ENCODE measurements at regions not wholly inside any gene's neighbourhood (a gene's known extent, or its start where the extent isn't known, plus 50 kb on each side); places are given as distances from the start of the nearest gene placed in this dataset.

DNA sequence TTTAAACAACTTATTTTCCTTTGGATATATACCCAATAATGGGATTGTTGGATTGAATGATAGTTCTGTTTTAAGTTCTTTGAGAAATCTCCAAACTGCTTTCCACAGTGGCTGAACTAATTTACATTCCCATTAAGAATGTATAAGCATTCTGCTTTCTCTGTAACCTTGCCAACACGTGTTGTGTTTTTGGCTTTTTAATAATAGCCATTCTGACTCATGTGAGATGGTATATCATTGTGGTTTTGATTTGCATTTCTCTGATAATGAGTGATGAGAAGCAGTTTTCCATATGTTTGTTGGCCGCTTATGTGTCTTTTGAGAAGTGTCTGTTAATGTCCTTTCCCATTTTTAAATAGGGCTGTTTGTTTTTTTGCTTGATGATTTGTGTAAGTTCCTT lies 155.6 kb upstream of the PITX2 start:
- DNase-seq (ENCODE audit: low read depth in 3 of 3), result no peak

DNA sequence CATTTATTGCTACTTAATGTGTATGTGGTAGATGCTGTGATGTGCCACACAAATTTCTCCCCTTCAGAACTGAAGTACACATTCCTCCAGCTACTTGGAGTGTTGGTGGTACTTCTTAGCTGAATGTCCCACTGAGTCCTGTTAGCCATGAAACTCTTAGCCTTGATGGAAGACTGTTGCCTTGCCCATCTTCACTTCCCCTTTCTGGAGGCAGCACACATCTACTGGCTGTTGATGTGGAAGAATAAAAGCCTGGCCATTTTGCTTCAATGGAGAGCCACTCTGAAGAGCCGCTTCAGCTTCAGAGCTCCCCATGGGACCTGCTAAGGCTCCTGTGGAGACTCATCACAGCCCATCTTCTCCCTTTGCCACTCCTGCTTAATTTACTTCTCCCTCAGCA lies 157.7 kb upstream of the PITX2 start:
- no peak for DNase-seq (ENCODE audit: low read depth in 3 of 3)

DNA sequence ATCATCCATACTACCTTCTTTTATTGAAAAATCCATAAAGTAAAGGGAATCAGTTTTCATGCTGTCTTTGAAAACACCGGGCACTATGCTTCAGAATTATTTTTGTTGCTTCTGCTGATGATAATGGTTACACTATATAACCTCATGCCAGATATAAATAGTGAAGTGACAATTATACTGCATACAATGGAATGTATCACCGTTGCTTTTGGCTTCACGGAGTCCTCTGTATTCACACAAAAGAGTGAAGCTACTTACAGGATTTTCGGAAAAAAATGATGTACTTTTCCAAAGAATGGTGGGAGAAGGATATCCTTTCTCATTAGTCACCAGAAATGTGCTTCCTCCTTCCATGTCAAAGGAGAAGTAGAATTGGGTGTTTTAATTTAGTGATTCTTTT lies 159.1 kb upstream of the PITX2 start:
- DNase-seq (ENCODE audit: low read depth in 3 of 3), result no peak

- no peak for DNase-seq (ENCODE audit: low read depth in 3 of 3)
Measured at GRCh38 chr4:110787109-110787508, 164.2 kb upstream of the PITX2 start.

DNA sequence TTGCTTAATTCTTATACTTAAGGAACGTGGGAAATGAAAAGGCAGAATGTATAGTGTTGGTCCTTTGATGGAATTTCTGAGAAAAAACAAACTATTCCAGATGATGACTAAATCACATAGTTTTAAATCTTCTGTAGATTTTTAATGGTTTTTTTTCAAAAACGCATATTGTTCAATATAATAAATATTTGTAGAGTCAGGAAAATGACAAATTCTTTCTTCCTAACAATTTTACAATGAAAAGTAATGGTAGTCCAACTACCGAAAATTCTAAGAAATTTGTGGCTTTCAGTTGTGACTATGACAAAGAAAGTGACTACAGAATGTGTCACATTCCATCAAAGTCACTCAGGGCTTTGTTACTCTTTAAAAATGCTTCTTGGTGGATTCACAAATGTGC lies 164.8 kb upstream of the PITX2 start:
- no peak for DNase-seq (ENCODE audit: low read depth in 3 of 3)

DNA sequence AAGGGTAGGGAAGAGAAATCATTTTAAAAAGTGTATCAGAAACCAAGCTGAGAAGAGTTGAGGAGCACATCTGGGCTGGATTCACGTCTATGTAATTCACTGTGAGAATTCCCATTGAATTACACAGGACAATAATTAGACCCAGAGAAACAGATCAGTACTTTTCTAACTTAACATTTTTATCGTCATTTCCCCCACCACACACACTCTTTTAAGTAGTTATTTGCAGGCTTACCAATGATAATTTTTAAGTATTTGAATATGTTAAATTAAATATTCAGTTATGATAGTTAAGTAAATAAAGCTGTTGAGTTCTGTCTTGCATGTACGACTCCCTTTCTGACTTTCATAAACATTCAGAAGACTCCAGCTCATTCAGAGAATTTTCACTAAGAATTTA lies 165.4 kb upstream of the PITX2 start:
- no peak for DNase-seq (ENCODE audit: low read depth in 3 of 3)

- DNase-seq (ENCODE audit: low read depth in 3 of 3), result no peak
Measured at GRCh38 chr4:110792036-110792435, 169.2 kb upstream of the PITX2 start.

DNA sequence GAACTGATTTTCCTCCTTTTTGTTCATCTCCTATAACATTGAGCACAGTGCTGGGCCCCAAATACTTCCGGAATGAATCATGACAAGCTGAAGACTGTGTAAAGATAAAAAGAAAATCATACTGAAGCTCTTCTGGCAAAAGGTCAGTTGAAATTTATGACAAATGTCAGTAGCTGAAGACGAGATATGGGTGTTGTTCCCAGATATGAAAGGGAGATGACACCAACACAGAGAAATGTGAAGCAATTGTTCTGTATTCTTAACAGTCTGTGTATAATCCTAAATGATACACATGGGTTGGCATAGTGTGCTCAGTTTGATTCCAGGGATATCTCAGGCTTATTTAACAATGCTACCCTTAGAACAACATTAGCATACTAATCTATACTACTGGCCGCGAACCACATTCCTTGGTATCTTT lies 170.5 kb upstream of the PITX2 start:
- no peak for DNase-seq (ENCODE audit: low read depth in 3 of 3)

DNA sequence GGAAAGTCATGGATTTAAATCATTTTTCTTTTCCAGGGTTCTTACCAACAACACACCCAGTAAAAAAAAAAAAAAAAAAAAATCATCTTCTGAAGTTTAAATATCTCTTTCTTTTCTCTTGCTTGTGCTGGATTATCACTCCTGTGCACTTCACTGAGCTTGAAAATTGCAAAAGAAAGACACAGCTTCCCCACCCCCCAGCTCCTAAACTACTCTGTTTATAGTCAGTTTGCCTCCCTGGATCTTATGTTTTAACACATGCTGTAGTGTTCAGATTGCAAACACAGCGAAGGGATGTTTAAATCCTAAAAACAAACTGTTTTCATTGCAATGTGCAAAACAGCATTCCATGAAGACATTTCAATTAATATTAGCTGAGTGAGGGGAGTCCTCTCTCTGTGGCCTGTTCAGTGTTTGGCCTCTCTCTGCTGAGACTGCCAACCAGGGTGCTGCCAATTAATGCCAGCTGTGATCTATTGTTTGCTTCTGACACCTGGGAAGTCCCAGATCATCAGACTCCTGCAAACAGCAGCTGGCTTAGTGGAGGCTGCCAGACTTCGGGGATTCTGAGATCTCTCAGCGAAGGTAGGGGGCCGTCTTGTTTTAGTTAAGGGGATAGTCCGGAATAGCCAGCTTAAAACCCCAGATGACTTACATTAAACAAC lies 171.1 kb upstream of the PITX2 start:
- DNase-seq (ENCODE audit: low read depth in 3 of 3), result no peak

- DNase-seq (ENCODE audit: low read depth in 3 of 3), result no peak
Measured at GRCh38 chr4:110795971-110796370, 173.1 kb upstream of the PITX2 start.

- DNase-seq (ENCODE audit: low read depth in 3 of 3), result no peak
Measured at GRCh38 chr4:110797486-110797885, 174.6 kb upstream of the PITX2 start.

GRCh38 chr4:110798687-110799086 lies 175.8 kb upstream of the PITX2 start:
- no peak for DNase-seq (ENCODE audit: low read depth in 3 of 3)

DNA sequence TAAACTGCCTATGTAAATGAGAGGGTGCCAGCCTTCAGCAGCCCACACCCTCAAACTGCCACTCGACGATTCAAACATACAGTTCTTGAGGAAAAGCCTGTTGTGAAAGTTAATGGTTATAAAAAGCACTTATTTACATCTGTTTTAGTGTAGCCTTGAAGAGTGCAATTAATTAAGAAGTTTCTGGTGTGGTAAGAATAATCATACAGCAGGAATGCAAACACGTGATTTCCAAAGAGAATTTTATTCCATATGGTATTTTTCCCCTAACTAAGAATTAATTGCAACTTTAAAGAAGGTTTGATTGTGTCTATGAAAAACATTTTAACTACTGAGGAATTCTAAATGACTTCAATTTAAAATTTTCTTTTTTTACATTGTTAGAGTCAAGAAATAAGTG lies 176.3 kb upstream of the PITX2 start:
- DNase-seq (ENCODE audit: low read depth in 3 of 3), result no peak

DNA sequence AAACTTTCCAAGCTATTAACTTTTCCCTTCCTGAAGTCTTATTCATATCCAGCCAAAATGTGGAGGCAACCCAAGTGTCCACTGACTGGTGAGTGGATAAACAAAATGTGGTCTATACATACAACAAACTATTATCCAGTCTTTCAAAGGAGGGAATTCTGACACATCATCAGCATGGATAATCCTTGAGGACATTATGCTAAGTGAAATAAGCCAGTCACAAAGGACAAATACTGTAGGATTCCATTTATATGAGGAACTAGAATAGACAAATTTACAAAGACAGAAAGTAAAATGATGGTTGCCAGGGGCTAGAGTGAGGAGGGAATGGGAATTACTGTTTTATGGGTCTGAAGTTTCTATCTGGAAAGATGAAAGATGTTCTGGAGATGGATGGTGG lies 178.7 kb upstream of the PITX2 start:
- DNase-seq (ENCODE audit: low read depth in 3 of 3), result no peak

DNA sequence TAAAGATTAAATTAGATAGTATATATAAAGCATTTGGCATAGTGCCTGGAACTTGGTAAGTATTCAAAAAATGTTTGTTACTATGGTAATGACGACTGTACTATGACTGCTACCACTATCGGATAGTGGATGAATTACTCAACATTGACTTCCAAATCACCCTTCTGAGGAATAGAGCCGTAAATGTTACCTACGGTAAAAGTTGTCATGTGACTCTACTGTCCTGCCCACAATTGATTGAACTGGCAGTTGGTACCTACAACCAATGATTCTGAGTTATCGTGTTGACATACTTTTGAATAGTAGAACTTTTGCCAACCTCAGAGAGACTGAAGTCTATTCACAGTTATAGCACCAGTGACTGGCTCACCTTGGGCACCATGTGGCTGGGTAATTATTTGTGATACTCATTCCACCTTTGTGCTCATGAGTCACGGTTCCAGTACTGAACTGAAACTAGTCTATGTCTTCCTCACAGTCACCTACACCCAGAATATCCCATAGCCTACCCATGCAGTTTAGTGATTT lies 185.5 kb upstream of the PITX2 start:
- DNase-seq (ENCODE audit: low read depth in 3 of 3), result no peak

- DNase-seq (ENCODE audit: low read depth in 3 of 3), result no peak
Measured at GRCh38 chr4:110815950-110816349, 193.1 kb upstream of the PITX2 start.

DNA sequence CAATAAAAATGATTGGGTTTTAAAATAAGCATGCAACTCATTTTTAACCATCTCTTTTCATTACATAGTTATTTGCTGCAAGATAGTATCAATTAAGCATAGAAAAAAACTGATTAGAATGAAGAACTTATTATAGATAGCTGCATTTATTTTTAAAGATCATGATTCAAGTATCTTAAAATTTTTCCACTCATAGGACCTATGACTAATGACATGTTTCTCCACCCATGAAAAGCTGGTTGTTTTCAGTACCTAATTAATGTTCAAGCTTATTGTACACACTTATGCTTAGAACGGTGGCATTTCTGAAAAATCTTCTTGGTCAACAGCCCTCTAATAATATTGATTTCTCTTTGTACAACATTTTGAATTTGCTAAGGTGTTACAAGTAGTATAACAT lies 193.5 kb upstream of the PITX2 start:
- DNase-seq (ENCODE audit: low read depth in 3 of 3), result no peak

DNA sequence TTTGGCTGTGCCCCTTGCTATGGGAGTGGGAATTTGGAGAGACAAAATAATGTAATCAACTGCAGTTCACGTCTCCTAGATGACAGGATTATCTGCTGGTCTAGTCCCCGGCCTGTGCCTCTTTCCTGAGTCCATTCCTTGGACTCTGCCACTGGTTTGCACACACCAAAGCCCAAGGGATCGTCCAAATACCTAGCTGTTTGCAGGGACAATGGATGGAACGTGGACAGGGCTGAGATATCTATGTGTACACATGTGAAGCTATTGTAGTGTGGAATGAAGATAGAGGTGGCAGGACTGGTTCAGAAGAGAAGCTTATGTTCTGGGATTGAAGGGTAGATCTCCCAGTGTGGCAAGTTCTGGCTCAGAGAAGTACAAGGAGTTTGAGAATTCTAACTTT lies 198.3 kb upstream of the PITX2 start:
- DNase-seq (ENCODE audit: low read depth in 3 of 3), result no peak

DNA sequence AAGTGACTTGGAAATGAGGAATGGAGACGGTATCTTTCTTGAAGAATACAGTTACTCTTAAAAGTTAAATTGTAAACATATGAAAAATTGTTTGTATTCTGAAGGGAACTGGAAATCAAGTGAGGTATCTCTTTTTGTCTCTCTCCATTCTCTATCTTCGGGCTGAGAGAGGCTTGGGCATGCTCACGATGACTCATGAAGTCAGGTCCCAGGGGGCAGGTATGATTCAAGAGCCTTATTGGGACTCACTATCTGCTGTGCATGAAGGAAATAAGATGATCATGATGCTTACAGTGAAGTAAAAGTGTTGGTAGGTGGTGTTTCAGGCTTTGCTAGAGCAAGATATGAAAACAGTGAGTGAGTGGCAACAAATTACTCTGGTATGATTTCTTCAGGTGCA lies 200.4 kb upstream of the PITX2 start:
- no peak for DNase-seq (ENCODE audit: low read depth in 3 of 3)

- no peak for DNase-seq (ENCODE audit: low read depth in 3 of 3)
Measured at GRCh38 chr4:110824344-110824743, 201.5 kb upstream of the PITX2 start.

- no peak for DNase-seq (ENCODE audit: low read depth in 3 of 3)
Measured at GRCh38 chr4:110826656-110827055, 203.8 kb upstream of the PITX2 start.

DNA sequence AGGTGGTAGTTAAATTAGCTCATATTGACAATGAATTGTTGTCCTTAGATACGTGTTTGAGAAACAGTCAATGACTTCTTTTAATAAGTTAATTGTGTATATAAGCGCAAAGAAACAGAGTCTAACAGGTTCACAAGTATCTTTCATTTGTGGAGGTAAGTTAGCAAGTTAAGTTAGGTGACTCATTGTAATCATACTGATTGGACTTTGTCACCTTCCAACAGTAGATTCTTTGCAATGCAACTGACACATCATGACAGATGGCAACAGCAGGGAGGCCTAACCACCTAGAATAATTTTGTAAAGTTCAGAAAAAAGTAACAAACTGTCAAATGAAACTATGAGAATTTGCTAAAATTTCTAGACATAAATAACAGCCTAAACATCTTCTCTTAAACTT lies 207.6 kb upstream of the PITX2 start:
- DNase-seq (ENCODE audit: low read depth in 3 of 3), result no peak

GRCh38 chr4:110837896-110838450 lies 215.1 kb upstream of the PITX2 start:
- DNase-seq (ENCODE audit: low read depth in 3 of 3), result no peak

- no peak for DNase-seq (ENCODE audit: low read depth in 3 of 3)
Measured at GRCh38 chr4:110840221-110840654, 217.4 kb upstream of the PITX2 start.

All from stimulated activated CD4-positive, alpha-beta T cell treated with anti-CD3 and anti-CD28 coated beads, TNF-alpha, amount 100 ng/mL, for 48 hours (primary cell).